HepG2 (cell line): ENCODE measurements at regions not wholly inside any gene's neighbourhood (a gene's known extent, or its start where the extent isn't known, plus 50 kb on each side); places are given as distances from the start of the nearest gene placed in this dataset.

Source experiments
- ADNP ChIP-seq: sonication (generic); formaldehyde crosslinking; IDR thresholded peaks from 2 replicates; pipeline ENCODE4 v1.4.0; 2020; ENCODE audit warnings: missing genetic modification reagents
- CEBPG ChIP-seq: IDR thresholded peaks from 2 replicates; pipeline ENCODE4 v1.6.1; 2016
- DNMT1 ChIP-seq: sonication (generic); formaldehyde crosslinking; IDR thresholded peaks from 2 replicates; pipeline ENCODE4 v1.5.1; 2020; ENCODE audit warnings: mild to moderate bottlenecking, missing genetic modification reagents
- HNRNPLL ChIP-seq: fragments of 200-400 bp; formaldehyde crosslinking; IDR thresholded peaks from 2 replicates; pipeline ENCODE4 v1.6.1; 2017; ENCODE audit warnings: mild to moderate bottlenecking, low read depth, low read length; ENCODE audit not compliant: poor library complexity, severe bottlenecking
- KAT2B ChIP-seq: fragments of 150-350 bp; IDR thresholded peaks from 2 replicates; pipeline ENCODE4 v1.6.1; 2014; ENCODE audit warnings: low read depth, low read length, borderline replicate concordance
- KDM1A ChIP-seq: IDR thresholded peaks from 2 replicates; pipeline ENCODE4 v1.6.1; 2016; ENCODE audit warnings: missing compliant biosample characterization
- NFIB ChIP-seq: sonication (generic); formaldehyde crosslinking; IDR thresholded peaks from 2 replicates; pipeline ENCODE4 v1.9.0; 2021; ENCODE audit warnings: missing genetic modification reagents, mild to moderate bottlenecking, borderline replicate concordance
- SATB2 ChIP-seq: sonication (generic); formaldehyde crosslinking; IDR thresholded peaks from 2 replicates; pipeline ENCODE4 v1.5.0; 2020; ENCODE audit warnings: missing genetic modification reagents
- SUZ12 ChIP-seq: fragments of 150-350 bp; IDR thresholded peaks from 2 replicates; pipeline ENCODE4 v1.6.1; 2014; ENCODE audit warnings: low read depth, low read length
- TCF7L2 ChIP-seq: IDR thresholded peaks from 2 replicates; pipeline ENCODE4 v1.6.1; 2011; ENCODE audit warnings: mild to moderate bottlenecking, low read depth, low read length, moderate library complexity
- TEAD3 ChIP-seq: optimal IDR thresholded peaks from 2 replicates; pipeline ENCODE3; 2016; ENCODE audit warnings: borderline replicate concordance
- TSC22D2 ChIP-seq: sonication (generic); formaldehyde crosslinking; IDR thresholded peaks from 2 replicates; pipeline ENCODE4 v1.5.1; 2020; ENCODE audit warnings: missing genetic modification reagents, mild to moderate bottlenecking, borderline replicate concordance
- YEATS4 ChIP-seq: sonication (generic); formaldehyde crosslinking; IDR thresholded peaks from 2 replicates; pipeline ENCODE4 v1.4.0; 2020; ENCODE audit warnings: missing genetic modification reagents, borderline replicate concordance
- ZEB1 ChIP-seq: IDR thresholded peaks from 2 replicates; pipeline ENCODE4 v1.6.1; 2012; ENCODE audit warnings: mild to moderate bottlenecking, low read depth, inconsistent platforms; ENCODE audit not compliant: insufficient replicate concordance
- ZNF17 ChIP-seq: sonication (generic); formaldehyde crosslinking; IDR thresholded peaks from 2 replicates; pipeline ENCODE4 v1.5.0; 2020; ENCODE audit warnings: mild to moderate bottlenecking, missing genetic modification reagents
- ZNF205 ChIP-seq: IDR thresholded peaks from 2 replicates; pipeline ENCODE4 v1.6.1; 2018; ENCODE audit warnings: missing biosample characterization, missing genetic modification reagents
- ZNF446 ChIP-seq: sonication (generic); formaldehyde crosslinking; IDR thresholded peaks from 2 replicates; pipeline ENCODE4 v1.5.0; 2020; ENCODE audit warnings: mild to moderate bottlenecking, missing genetic modification reagents
- ZNF496 ChIP-seq: sonication (generic); formaldehyde crosslinking; IDR thresholded peaks from 2 replicates; pipeline ENCODE4 v1.8.1; 2023; ENCODE audit warnings: mild to moderate bottlenecking, moderate library complexity, missing genetic modification reagents; ENCODE audit not compliant: insufficient replicate concordance
- ZNF83 ChIP-seq: sonication (generic); formaldehyde crosslinking; IDR thresholded peaks from 2 replicates; pipeline ENCODE4 v1.4.0; 2020; ENCODE audit warnings: missing genetic modification reagents, mild to moderate bottlenecking, borderline replicate concordance
- ZNF850 ChIP-seq: sonication (generic); formaldehyde crosslinking; conservative IDR thresholded peaks from 2 replicates; pipeline ENCODE4 v1.9.0; 2021; ENCODE audit warnings: mild to moderate bottlenecking, missing genetic modification reagents
- ZNF879 ChIP-seq: sonication (generic); formaldehyde crosslinking; IDR thresholded peaks from 2 replicates; pipeline ENCODE4 v1.8.1; 2023; ENCODE audit warnings: missing genetic modification reagents
- TF ChIP-seq, protein P1 (sequence below): sonication (generic); formaldehyde crosslinking; IDR thresholded peaks from 2 replicates; pipeline ENCODE4 v1.4.0; 2020; ENCODE audit warnings: missing genetic modification reagents, low read depth, mild to moderate bottlenecking, borderline replicate concordance
- TF ChIP-seq, protein P2 (sequence below): sonication (generic); formaldehyde crosslinking; IDR thresholded peaks from 2 replicates; pipeline ENCODE4 v1.9.0; 2021; ENCODE audit warnings: missing genetic modification reagents, mild to moderate bottlenecking, borderline replicate concordance
- TF ChIP-seq, protein P3 (sequence below): sonication (generic); formaldehyde crosslinking; IDR thresholded peaks from 2 replicates; pipeline ENCODE4 v1.5.0; 2020; ENCODE audit warnings: mild to moderate bottlenecking, missing genetic modification reagents, borderline replicate concordance
- TF ChIP-seq, protein P4 (sequence below): sonication (generic); formaldehyde crosslinking; IDR thresholded peaks from 2 replicates; pipeline ENCODE4 v1.5.1; 2020; ENCODE audit warnings: mild to moderate bottlenecking, missing genetic modification reagents, borderline replicate concordance
- TF ChIP-seq, protein P5 (sequence below): sonication (generic); formaldehyde crosslinking; IDR thresholded peaks from 2 replicates; pipeline ENCODE4 v1.4.0; 2020; ENCODE audit warnings: mild to moderate bottlenecking, missing genetic modification reagents

DNA sequence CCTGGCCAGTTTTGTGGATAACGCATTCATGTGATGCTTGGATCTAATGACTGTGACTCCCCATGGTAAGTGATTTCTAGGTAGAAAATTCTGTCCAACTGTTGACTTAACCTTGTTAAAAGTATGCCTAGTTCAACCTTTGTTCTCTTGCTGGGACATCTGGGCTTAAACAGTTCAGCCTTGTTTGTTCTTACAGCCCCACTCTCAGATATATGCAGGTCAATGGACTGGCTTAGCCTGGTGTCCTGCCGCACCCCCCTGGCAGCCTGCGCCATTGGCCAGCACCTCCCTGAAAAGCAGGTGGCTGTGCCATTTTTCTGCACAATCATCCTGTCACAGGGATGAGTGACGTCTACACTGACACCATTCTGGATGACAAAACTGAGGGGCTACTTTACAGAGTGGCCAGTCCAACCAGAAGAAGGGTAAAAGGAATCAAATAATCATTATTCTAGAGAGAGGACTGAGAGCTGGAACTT is 244.7 kb upstream of the ONECUT1 start (continued):
- TF ChIP-seq, protein P1, sequence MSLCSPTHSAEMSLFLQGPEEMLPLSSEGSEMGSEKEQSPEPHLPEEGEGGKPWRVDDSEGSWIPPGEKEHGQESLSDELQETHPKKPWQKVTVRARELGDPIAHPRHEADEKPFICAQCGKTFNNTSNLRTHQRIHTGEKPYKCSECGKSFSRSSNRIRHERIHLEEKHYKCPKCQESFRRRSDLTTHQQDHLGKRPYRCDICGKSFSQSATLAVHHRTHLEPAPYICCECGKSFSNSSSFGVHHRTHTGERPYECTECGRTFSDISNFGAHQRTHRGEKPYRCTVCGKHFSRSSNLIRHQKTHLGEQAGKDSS (CRISPR knock-in tag), result no peak
- TF ChIP-seq SUZ12, result no peak
- TF ChIP-seq, protein P2, sequence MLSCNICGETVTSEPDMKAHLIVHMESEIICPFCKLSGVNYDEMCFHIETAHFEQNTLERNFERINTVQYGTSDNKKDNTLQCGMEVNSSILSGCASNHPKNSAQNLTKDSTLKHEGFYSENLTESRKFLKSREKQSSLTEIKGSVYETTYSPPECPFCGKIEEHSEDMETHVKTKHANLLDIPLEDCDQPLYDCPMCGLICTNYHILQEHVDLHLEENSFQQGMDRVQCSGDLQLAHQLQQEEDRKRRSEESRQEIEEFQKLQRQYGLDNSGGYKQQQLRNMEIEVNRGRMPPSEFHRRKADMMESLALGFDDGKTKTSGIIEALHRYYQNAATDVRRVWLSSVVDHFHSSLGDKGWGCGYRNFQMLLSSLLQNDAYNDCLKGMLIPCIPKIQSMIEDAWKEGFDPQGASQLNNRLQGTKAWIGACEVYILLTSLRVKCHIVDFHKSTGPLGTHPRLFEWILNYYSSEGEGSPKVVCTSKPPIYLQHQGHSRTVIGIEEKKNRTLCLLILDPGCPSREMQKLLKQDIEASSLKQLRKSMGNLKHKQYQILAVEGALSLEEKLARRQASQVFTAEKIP (CRISPR knock-in tag), result no peak
- TF ChIP-seq KDM1A (CRISPR knock-in tag), result no peak
- TF ChIP-seq ADNP (CRISPR knock-in tag), result no peak
- TF ChIP-seq ZNF205 (CRISPR knock-in tag), result peak; percentile 98
- no peak for TF ChIP-seq ZNF879 (CRISPR knock-in tag)
- no peak for TF ChIP-seq ZNF850 (CRISPR knock-in tag)
- peak; percentile 85 for TF ChIP-seq TEAD3 (CRISPR knock-in tag)
- TF ChIP-seq, protein P3, sequence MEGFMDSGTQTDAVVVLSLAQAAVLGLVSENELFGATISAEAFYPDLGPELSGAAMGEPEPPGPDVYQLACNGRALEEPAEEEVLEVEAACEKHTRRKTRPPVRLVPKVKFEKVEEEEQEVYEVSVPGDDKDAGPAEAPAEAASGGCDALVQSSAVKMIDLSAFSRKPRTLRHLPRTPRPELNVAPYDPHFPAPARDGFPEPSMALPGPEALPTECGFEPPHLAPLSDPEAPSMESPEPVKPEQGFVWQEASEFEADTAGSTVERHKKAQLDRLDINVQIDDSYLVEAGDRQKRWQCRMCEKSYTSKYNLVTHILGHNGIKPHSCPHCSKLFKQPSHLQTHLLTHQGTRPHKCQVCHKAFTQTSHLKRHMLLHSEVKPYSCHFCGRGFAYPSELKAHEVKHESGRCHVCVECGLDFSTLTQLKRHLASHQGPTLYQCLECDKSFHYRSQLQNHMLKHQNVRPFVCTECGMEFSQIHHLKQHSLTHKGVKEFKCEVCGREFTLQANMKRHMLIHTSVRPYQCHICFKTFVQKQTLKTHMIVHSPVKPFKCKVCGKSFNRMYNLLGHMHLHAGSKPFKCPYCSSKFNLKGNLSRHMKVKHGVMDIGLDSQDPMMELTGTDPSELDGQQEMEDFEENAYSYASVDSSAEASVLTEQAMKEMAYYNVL, result 0 out of 2 replicates have a peak, but pooled peaks have one; percentile 52
- TF ChIP-seq TCF7L2, result no peak
- 0 out of 2 replicates have a peak, but pooled peaks have one; percentile 5 for TF ChIP-seq KAT2B
- TF ChIP-seq ZNF17, result no peak
- TF ChIP-seq YEATS4 (CRISPR knock-in tag), result 0 out of 2 replicates have a peak, but pooled peaks have one; percentile 31
- no peak for TF ChIP-seq ZNF83 (CRISPR knock-in tag)
- TF ChIP-seq, protein P4, sequence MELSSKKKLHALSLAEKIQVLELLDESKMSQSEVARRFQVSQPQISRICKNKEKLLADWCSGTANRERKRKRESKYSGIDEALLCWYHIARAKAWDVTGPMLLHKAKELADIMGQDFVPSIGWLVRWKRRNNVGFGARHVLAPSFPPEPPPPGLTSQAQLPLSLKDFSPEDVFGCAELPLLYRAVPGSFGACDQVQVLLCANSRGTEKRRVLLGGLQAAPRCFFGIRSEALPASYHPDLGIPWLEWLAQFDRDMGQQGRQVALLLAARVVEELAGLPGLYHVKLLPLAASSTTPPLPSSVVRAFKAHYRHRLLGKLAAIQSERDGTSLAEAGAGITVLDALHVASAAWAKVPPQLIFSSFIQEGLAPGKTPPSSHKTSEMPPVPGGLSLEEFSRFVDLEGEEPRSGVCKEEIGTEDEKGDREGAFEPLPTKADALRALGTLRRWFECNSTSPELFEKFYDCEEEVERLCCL (CRISPR knock-in tag), result no peak
- TF ChIP-seq ZEB1, result no peak
- TF ChIP-seq, protein P5, sequence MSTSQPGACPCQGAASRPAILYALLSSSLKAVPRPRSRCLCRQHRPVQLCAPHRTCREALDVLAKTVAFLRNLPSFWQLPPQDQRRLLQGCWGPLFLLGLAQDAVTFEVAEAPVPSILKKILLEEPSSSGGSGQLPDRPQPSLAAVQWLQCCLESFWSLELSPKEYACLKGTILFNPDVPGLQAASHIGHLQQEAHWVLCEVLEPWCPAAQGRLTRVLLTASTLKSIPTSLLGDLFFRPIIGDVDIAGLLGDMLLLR, result no peak
- no peak for TF ChIP-seq ZNF446 (CRISPR knock-in tag)
- TF ChIP-seq HNRNPLL, result peak; percentile 20
- TF ChIP-seq CEBPG (CRISPR knock-in tag), result peak; percentile 36
- TF ChIP-seq TSC22D2, result peak; percentile 41; the same call in 1 of the 2 replicates
- TF ChIP-seq ZNF496, result no peak
- no peak for TF ChIP-seq DNMT1 (CRISPR knock-in tag)
- no peak for TF ChIP-seq NFIB (CRISPR knock-in tag)
- no peak for TF ChIP-seq SATB2
